Osteocyte (in vitro differentiated cells): ENCODE measurements at regions not wholly inside any gene's neighbourhood (a gene's known extent, or its start where the extent isn't known, plus 50 kb on each side); places are given as distances from the start of the nearest gene placed in this dataset.

Source experiments
- DNase-seq: peaks from one replicate; pipeline ENCODE4 v3.0.0; 2021; ENCODE audit warnings: mixed read lengths; ENCODE audit not compliant: unreplicated experiment; ENCODE audit errors: extremely low spot score
- H3K27ac Mint-ChIP-seq: one replicate; pipeline ENCODE4 v1.8.0; 2021; ENCODE audit warnings: mild to moderate bottlenecking, mixed read lengths; ENCODE audit not compliant: unreplicated experiment
- H3K27me3 Mint-ChIP-seq: one replicate; pipeline ENCODE4 v1.8.0; 2021; ENCODE audit warnings: mixed read lengths; ENCODE audit not compliant: unreplicated experiment
- H3K36me3 Mint-ChIP-seq: one replicate; pipeline ENCODE4 v1.8.0; 2021; ENCODE audit warnings: mixed read lengths; ENCODE audit not compliant: unreplicated experiment
- H3K4me1 Mint-ChIP-seq: one replicate; pipeline ENCODE4 v1.8.0; 2021; ENCODE audit warnings: mixed read lengths; ENCODE audit not compliant: unreplicated experiment
- H3K4me3 Mint-ChIP-seq: one replicate; pipeline ENCODE4 v1.8.0; 2021; ENCODE audit warnings: mild to moderate bottlenecking, moderate library complexity, mixed read lengths; ENCODE audit not compliant: unreplicated experiment
- H3K9me3 Mint-ChIP-seq: one replicate; pipeline ENCODE4 v1.8.0; 2021; ENCODE audit warnings: mixed read lengths; ENCODE audit not compliant: unreplicated experiment
- TF ChIP-seq, protein P1 (sequence below): fragments of 200-600 bp; sonication (generic); IDR thresholded peaks from 2 replicates; pipeline ENCODE4 v1.5.0; 2021; ENCODE audit warnings: antibody characterized with exemption, mild to moderate bottlenecking, moderate library complexity

DNA sequence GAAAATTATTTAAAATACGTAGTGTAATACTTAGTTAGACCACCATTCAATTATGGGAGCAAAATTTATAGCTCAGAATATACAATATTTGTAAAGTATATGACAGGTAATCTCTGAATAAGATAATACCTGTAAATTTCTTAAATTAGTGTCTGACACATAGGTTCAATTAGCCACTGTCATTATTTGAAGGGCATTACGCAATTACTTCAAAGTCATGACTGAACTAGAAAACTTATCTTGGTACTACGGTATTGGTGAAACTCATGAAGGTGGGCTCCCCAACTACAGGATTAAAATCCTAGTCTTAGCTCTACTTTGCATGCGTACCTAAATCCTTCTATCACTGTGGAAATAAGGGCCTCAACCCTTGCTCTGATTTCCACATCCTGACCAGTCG lies 860.7 kb downstream of the PCDH19 start:
- Mint-ChIP-seq H3K4me3 (no peak overlapping the region), H3K27me3 (no peaks in the 10 kb centered on the region), H3K27ac (no peak overlapping the region), H3K9me3 (peaks cover 45% of the 10 kb centered on the region), H3K36me3 (no peaks in the 10 kb centered on the region), H3K4me1 (no peaks in the 10 kb centered on the region)
- TF ChIP-seq, protein P1, sequence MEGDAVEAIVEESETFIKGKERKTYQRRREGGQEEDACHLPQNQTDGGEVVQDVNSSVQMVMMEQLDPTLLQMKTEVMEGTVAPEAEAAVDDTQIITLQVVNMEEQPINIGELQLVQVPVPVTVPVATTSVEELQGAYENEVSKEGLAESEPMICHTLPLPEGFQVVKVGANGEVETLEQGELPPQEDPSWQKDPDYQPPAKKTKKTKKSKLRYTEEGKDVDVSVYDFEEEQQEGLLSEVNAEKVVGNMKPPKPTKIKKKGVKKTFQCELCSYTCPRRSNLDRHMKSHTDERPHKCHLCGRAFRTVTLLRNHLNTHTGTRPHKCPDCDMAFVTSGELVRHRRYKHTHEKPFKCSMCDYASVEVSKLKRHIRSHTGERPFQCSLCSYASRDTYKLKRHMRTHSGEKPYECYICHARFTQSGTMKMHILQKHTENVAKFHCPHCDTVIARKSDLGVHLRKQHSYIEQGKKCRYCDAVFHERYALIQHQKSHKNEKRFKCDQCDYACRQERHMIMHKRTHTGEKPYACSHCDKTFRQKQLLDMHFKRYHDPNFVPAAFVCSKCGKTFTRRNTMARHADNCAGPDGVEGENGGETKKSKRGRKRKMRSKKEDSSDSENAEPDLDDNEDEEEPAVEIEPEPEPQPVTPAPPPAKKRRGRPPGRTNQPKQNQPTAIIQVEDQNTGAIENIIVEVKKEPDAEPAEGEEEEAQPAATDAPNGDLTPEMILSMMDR = no peak
- DNase-seq = no peak

DNA sequence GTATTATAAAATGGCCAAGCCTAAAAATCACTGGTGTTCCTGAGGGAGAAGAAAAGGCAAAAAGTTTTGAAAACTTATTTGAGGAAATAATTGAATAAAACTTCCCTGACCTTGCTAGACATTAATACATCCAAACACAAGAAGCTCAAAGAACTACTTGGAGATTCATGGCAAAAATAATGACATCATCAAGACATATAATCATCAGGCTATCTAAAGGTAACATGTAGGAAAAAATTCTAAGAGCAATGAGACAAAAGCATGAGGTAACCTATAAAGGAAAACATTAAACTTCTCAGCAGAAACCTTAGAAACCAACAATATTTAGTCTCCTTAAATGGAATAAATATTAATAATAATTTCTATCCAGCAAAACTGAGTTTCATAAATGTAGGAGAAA lies 887.6 kb downstream of the PCDH19 start:
- no peak for DNase-seq
- no peaks in the 10 kb centered on the region for H3K27me3 Mint-ChIP-seq
- H3K4me1 Mint-ChIP-seq = no peaks in the 10 kb centered on the region
- H3K27ac Mint-ChIP-seq = no peak overlapping the region
- H3K36me3 Mint-ChIP-seq = no peaks in the 10 kb centered on the region
- H3K4me3 Mint-ChIP-seq = no peak overlapping the region
- H3K9me3 Mint-ChIP-seq = peaks cover 51% of the 10 kb centered on the region
- TF ChIP-seq, protein P1 = no peak

DNA sequence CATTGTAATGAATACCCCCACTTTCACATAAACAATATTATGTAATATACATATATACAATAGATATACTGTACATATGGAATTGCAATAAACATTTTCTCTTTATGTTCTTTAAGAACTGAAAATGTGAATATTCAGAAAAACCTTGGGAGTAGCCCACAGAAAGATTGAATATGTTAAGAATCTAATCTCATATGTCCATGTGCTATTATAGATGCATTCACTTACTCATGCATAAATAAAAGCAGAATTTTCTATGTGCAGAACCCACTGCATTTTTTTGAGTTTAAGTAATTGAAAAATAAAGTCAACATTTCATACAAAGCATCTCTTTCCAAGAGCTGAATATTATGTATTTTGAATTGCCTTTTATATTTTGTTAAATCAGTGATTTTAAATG lies 902.3 kb downstream of the PCDH19 start:
- TF ChIP-seq, protein P1 = no peak
- H3K9me3 Mint-ChIP-seq = peaks cover 22% of the 10 kb centered on the region
- H3K27me3 Mint-ChIP-seq = no peaks in the 10 kb centered on the region
- no peaks in the 10 kb centered on the region for H3K4me1 Mint-ChIP-seq
- no peak for DNase-seq
- no peak overlapping the region for H3K27ac Mint-ChIP-seq
- H3K4me3 Mint-ChIP-seq = no peak overlapping the region
- H3K36me3 Mint-ChIP-seq = no peaks in the 10 kb centered on the region

DNA sequence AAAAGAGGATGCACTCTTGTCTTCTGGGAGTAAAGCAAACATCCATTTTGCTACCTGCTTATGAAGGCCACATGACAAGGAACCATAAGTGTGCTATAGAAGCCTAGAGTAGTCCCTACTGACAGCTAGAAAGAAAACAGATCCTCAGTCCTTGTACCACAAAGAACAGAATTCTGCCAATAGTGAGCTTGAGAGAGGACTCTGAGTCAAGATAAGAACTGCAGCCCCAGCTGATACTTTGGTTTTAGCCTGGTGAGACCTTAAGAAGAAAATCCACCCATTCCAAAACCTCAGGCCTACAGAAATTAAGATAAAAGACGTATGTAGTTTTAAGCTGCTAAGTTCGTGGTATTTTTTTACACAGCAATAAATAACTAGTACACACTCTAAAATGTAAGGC lies 914.6 kb downstream of the PCDH19 start:
- Mint-ChIP-seq H3K4me3 (no peak overlapping the region), H3K27me3 (no peaks in the 10 kb centered on the region), H3K36me3 (no peaks in the 10 kb centered on the region), H3K9me3 (peaks cover 45% of the 10 kb centered on the region), H3K27ac (no peak overlapping the region), H3K4me1 (no peaks in the 10 kb centered on the region)
- no peak for DNase-seq
- TF ChIP-seq, protein P1 = no peak

DNA sequence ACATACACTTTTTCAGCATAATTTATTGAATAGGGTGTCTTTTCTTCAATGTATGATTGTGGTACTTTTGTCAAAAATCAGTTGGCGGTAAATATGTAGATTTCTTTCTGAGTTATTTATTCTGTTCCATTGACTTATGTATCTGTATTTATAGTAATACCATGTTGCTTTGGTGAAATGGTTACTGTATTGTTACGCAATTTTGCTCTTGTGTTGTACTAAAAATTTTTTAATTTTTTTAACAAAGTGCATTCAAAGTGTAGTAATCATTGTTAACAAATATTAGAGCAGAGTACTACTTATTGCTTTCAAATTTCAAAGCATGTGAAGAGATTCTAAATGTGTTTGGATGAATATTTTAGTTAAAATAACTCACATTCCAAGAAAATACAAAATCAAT lies 915.4 kb downstream of the PCDH19 start:
- no peaks in the 10 kb centered on the region for H3K36me3 Mint-ChIP-seq
- TF ChIP-seq, protein P1 = no peak
- no peaks in the 10 kb centered on the region for H3K4me1 Mint-ChIP-seq
- no peak overlapping the region for H3K27ac Mint-ChIP-seq
- H3K9me3 Mint-ChIP-seq = peaks cover 41% of the 10 kb centered on the region
- no peak for DNase-seq
- H3K27me3 Mint-ChIP-seq = no peaks in the 10 kb centered on the region
- no peak overlapping the region for H3K4me3 Mint-ChIP-seq
